ENCODE measurements at regions not wholly inside any gene's neighbourhood (a gene's known extent, or its start where the extent isn't known, plus 50 kb on each side); places are given as distances from the start of the nearest gene placed in this dataset.

- TF ChIP-seq SMAD3 (CRISPR knock-in tag; IDR thresholded peaks at IDR 0.05; ENCODE audit: borderline replicate concordance) (no peak), ZNF512 (CRISPR knock-in tag; IDR thresholded peaks at IDR 0.05; ENCODE audit: borderline replicate concordance) (no peak), OVOL2 (CRISPR knock-in tag; IDR thresholded peaks at IDR 0.05; ENCODE audit: borderline replicate concordance) (no peak), SMAD4 (CRISPR knock-in tag; IDR thresholded peaks at IDR 0.05) (no peak)
- TF ChIP-seq, protein P1, sequence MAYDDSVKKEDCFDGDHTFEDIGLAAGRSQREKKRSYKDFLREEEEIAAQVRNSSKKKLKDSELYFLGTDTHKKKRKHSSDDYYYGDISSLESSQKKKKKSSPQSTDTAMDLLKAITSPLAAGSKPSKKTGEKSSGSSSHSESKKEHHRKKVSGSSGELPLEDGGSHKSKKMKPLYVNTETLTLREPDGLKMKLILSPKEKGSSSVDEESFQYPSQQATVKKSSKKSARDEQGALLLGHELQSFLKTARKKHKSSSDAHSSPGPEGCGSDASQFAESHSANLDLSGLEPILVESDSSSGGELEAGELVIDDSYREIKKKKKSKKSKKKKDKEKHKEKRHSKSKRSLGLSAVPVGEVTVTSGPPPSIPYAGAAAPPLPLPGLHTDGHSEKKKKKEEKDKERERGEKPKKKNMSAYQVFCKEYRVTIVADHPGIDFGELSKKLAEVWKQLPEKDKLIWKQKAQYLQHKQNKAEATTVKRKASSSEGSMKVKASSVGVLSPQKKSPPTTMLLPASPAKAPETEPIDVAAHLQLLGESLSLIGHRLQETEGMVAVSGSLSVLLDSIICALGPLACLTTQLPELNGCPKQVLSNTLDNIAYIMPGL (CRISPR knock-in tag; IDR thresholded peaks at IDR 0.05) = no peak
- TF ChIP-seq, protein P2, sequence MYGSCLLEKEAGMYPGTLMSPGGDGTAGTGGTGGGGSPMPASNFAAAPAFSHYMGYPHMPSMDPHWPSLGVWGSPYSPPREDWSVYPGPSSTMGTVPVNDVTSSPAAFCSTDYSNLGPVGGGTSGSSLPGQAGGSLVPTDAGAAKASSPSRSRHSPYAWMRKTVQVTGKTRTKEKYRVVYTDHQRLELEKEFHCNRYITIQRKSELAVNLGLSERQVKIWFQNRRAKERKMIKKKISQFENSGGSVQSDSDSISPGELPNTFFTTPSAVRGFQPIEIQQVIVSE (CRISPR knock-in tag; IDR thresholded peaks at IDR 0.05; ENCODE audit: borderline replicate concordance) = no peak
Observed at GRCh38 chr18:7514796-7515440, 52.2 kb upstream of the PTPRM start (continued).

- no peak overlapping the region for H3K27ac Mint-ChIP-seq
- H3K9me3 Mint-ChIP-seq = no peaks in the 10 kb centered on the region
- H3K4me3 Mint-ChIP-seq = no peak overlapping the region
- peaks cover 38% of the 10 kb centered on the region for H3K4me1 Mint-ChIP-seq
- no peaks in the 10 kb centered on the region; the same call in 1 of the 2 replicates for H3K27me3 Mint-ChIP-seq (ENCODE audit: low read depth)
- peak; percentile 29; the same call in 1 of the 2 replicates for ATAC-seq
- H3K36me3 Mint-ChIP-seq = no peaks in the 10 kb centered on the region
- DNase-seq (ENCODE audit: low spot score) = no peak
- ChIA-PET CTCF (interaction anchor here (1.1 kb wide), 1 partner anchor 64 kb away, joined by 4 read pairs; no protein-coding TSS in a partner anchor), POLR2A (no interaction called here)
- TF ChIP-seq JAZF1 (CRISPR knock-in tag; IDR thresholded peaks at IDR 0.05) (no peak), IRF2 (CRISPR knock-in tag; IDR thresholded peaks at IDR 0.05; ENCODE audit: borderline replicate concordance, low read depth) (no peak), SMAD3 (CRISPR knock-in tag; IDR thresholded peaks at IDR 0.05; ENCODE audit: borderline replicate concordance) (no peak), MYBL2 (CRISPR knock-in tag; IDR thresholded peaks at IDR 0.05) (no peak), FOXP4 (CRISPR knock-in tag; IDR thresholded peaks at IDR 0.05) (no peak), GTF2I (CRISPR knock-in tag; conservative IDR thresholded peaks at IDR 0.05) (no peak), ZNF317 (CRISPR knock-in tag; IDR thresholded peaks at IDR 0.05; ENCODE audit: borderline replicate concordance, low read depth) (no peak), GRHL2 (CRISPR knock-in tag; IDR thresholded peaks at IDR 0.05; ENCODE audit: insufficient replicate concordance, severe bottlenecking) (no peak), NFATC4 (CRISPR knock-in tag; IDR thresholded peaks at IDR 0.05) (no peak), STAT6 (CRISPR knock-in tag; conservative IDR thresholded peaks at IDR 0.05; ENCODE audit: low read depth) (no peak), MLX (CRISPR knock-in tag; IDR thresholded peaks at IDR 0.05) (no peak), SOX15 (CRISPR knock-in tag; IDR thresholded peaks at IDR 0.05) (no peak)
- TF ChIP-seq, protein P3, sequence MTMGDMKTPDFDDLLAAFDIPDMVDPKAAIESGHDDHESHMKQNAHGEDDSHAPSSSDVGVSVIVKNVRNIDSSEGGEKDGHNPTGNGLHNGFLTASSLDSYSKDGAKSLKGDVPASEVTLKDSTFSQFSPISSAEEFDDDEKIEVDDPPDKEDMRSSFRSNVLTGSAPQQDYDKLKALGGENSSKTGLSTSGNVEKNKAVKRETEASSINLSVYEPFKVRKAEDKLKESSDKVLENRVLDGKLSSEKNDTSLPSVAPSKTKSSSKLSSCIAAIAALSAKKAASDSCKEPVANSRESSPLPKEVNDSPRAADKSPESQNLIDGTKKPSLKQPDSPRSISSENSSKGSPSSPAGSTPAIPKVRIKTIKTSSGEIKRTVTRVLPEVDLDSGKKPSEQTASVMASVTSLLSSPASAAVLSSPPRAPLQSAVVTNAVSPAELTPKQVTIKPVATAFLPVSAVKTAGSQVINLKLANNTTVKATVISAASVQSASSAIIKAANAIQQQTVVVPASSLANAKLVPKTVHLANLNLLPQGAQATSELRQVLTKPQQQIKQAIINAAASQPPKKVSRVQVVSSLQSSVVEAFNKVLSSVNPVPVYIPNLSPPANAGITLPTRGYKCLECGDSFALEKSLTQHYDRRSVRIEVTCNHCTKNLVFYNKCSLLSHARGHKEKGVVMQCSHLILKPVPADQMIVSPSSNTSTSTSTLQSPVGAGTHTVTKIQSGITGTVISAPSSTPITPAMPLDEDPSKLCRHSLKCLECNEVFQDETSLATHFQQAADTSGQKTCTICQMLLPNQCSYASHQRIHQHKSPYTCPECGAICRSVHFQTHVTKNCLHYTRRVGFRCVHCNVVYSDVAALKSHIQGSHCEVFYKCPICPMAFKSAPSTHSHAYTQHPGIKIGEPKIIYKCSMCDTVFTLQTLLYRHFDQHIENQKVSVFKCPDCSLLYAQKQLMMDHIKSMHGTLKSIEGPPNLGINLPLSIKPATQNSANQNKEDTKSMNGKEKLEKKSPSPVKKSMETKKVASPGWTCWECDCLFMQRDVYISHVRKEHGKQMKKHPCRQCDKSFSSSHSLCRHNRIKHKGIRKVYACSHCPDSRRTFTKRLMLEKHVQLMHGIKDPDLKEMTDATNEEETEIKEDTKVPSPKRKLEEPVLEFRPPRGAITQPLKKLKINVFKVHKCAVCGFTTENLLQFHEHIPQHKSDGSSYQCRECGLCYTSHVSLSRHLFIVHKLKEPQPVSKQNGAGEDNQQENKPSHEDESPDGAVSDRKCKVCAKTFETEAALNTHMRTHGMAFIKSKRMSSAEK (CRISPR knock-in tag; IDR thresholded peaks at IDR 0.05; ENCODE audit: borderline replicate concordance) = no peak
- TF ChIP-seq, protein P4, sequence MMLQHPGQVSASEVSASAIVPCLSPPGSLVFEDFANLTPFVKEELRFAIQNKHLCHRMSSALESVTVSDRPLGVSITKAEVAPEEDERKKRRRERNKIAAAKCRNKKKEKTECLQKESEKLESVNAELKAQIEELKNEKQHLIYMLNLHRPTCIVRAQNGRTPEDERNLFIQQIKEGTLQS (CRISPR knock-in tag; conservative IDR thresholded peaks at IDR 0.05) = no peak
Observed at GRCh38 chr18:7516266-7517117, 50.6 kb upstream of the PTPRM start.
